ENCODE measurements at regions not wholly inside any gene's neighbourhood (a gene's known extent, or its start where the extent isn't known, plus 50 kb on each side); places are given as distances from the start of the nearest gene placed in this dataset.

GRCh38 chr6:23696992-23697391 is 429.0 kb upstream of the NRSN1 start:
- TF ChIP-seq CTCF (IDR thresholded peaks at IDR 0.05) = no peak
- no peak for TF ChIP-seq POLR2A (IDR thresholded peaks at IDR 0.05)
